A549 (cell line): ENCODE measurements at regions not wholly inside any gene's neighbourhood (a gene's known extent, or its start where the extent isn't known, plus 50 kb on each side); places are given as distances from the start of the nearest gene placed in this dataset.

ENCODE experiments used
- CTCF ChIP-seq: fragments of >200 bp; sonication (Bioruptor Twin); formaldehyde crosslinking; IDR thresholded peaks from 3 replicates; pipeline ENCODE4 v1.5.1; 2016
- MAFK ChIP-seq: fragments of 450-650 bp; IDR thresholded peaks from 2 replicates; pipeline ENCODE4 v1.6.1; 2014; ENCODE audit not compliant: partially characterized antibody
- USF2 ChIP-seq: fragments of 450-650 bp; IDR thresholded peaks from 2 replicates; pipeline ENCODE4 v1.6.1; 2014; ENCODE audit warnings: antibody characterized with exemption
- ZSCAN20 ChIP-seq: fragments of 250-450 bp; sonication (Bioruptor Pico); IDR thresholded peaks from 2 replicates; pipeline ENCODE4 v1.8.0; 2022; ENCODE audit warnings: mild to moderate bottlenecking, moderate library complexity

- TF ChIP-seq CTCF = peak; percentile 32; the same call in 1 of the 3 replicates
- TF ChIP-seq USF2 = no peak
- no peak for TF ChIP-seq ZSCAN20 (CRISPR knock-in tag)
- TF ChIP-seq MAFK = peak; percentile 4
These were observed 533.1 kb downstream of the TBL1XR1 start for GRCh38 chr3:176663837-176664831.
